AG04450 (cell line): ENCODE measurements at regions not wholly inside any gene's neighbourhood (a gene's known extent, or its start where the extent isn't known, plus 50 kb on each side); places are given as distances from the start of the nearest gene placed in this dataset.

Source experiments
- CTCF ChIA-PET: fragments of 300-600, 350-600 bp; formaldehyde crosslinking; extraction: SDS; loops from one replicate; lab custom pipeline; 2022; ENCODE audit warnings: antibody characterized with exemption, inconsistent platforms; lab: Charles Lee
- POLR2A ChIA-PET: fragments of 350-600 bp; formaldehyde crosslinking; extraction: SDS; loops from one replicate; lab custom pipeline; 2021; ENCODE audit warnings: antibody characterized with exemption, inconsistent platforms; lab: Yijun Ruan, JAX
- DNase-seq: peaks from one replicate; pipeline ENCODE4 v3.0.0-alpha.2; 2011; ENCODE audit warnings: low read depth, low spot score
- H3K27ac ChIP-seq: one replicate; pipeline ENCODE4 v1.5.1; 2012; ENCODE audit warnings: low read depth, low read length, control low read depth
- H3K27me3 ChIP-seq: one replicate; pipeline ENCODE4 v1.6.0; 2012; ENCODE audit warnings: low read length; ENCODE audit not compliant: control insufficient read depth, insufficient read depth
- H3K4me3 ChIP-seq: 2 replicates; pipeline ENCODE4 v1.5.1; 2011; ENCODE audit warnings: mild to moderate bottlenecking, low read depth, low read length, control low read depth
- H3K9me3 ChIP-seq: 2 replicates; pipeline ENCODE4 v1.5.1; 2012; ENCODE audit warnings: low read length; ENCODE audit not compliant: control insufficient read depth, insufficient read depth
- CTCF ChIP-seq: IDR thresholded peaks from 2 replicates; pipeline ENCODE4 v1.5.1; 2011; ENCODE audit warnings: low read depth, low read length, control low read depth, inconsistent platforms

GRCh38 chr2:224183086-224183485, 144.0 kb upstream of the SERPINE2 start:
- H3K4me3 ChIP-seq = no peak overlapping the region
- H3K9me3 ChIP-seq = no peaks in the 10 kb centered on the region
- H3K27me3 ChIP-seq = no peaks in the 10 kb centered on the region
- no peak for TF ChIP-seq CTCF
- no peak overlapping the region for H3K27ac ChIP-seq
- CTCF ChIA-PET = no interaction called here
- POLR2A ChIA-PET = no interaction called here
- DNase-seq = no peak

GRCh38 chr2:224182498-224182897, 143.4 kb upstream of the SERPINE2 start:
- Histone ChIP-seq H3K9me3 (no peaks in the 10 kb centered on the region), H3K27ac (no peak overlapping the region), H3K27me3 (no peaks in the 10 kb centered on the region), H3K4me3 (no peak overlapping the region)
- DNase-seq = no peak
- TF ChIP-seq CTCF = no peak
- POLR2A ChIA-PET = no interaction called here
- CTCF ChIA-PET = no interaction called here

- no peaks in the 10 kb centered on the region for H3K9me3 ChIP-seq
- DNase-seq = no peak
- H3K27ac ChIP-seq = no peak overlapping the region
- no peaks in the 10 kb centered on the region for H3K27me3 ChIP-seq
- ChIA-PET CTCF (no interaction called here), POLR2A (no interaction called here)
- no peak overlapping the region for H3K4me3 ChIP-seq
- no peak for TF ChIP-seq CTCF
Observed at GRCh38 chr2:224181534-224182155, 142.6 kb upstream of the SERPINE2 start.

- ChIA-PET POLR2A (interaction anchor here (0.7 kb wide), 1 partner anchor 187 kb away, joined by 4 read pairs; no protein-coding TSS in a partner anchor), CTCF (interaction anchor here (1.5 kb wide), 1 partner anchor 187 kb away, joined by 3 read pairs; no protein-coding TSS in a partner anchor)
- Histone ChIP-seq H3K9me3 (no peaks in the 10 kb centered on the region), H3K27ac (no peak overlapping the region), H3K4me3 (no peak overlapping the region), H3K27me3 (no peaks in the 10 kb centered on the region)
- DNase-seq = no peak
- no peak for TF ChIP-seq CTCF
Observed at GRCh38 chr2:224180810-224181209, 141.7 kb upstream of the SERPINE2 start.

- POLR2A ChIA-PET = interaction anchor here (1.2 kb wide), 1 partner anchor 14 kb away, joined by 3 read pairs; no protein-coding TSS in a partner anchor
- CTCF ChIA-PET = interaction anchor here (1.0 kb wide), 1 partner anchor 184 kb away, joined by 4 read pairs; no protein-coding TSS in a partner anchor
- H3K4me3 ChIP-seq = no peak overlapping the region
- TF ChIP-seq CTCF = no peak
- H3K9me3 ChIP-seq = no peaks in the 10 kb centered on the region
- DNase-seq = peak; percentile 6
- H3K27me3 ChIP-seq = no peaks in the 10 kb centered on the region
- no peak overlapping the region for H3K27ac ChIP-seq
Observed at GRCh38 chr2:224178056-224178455, 139.0 kb upstream of the SERPINE2 start.
